GM21360 (cell line): ENCODE measurements at regions not wholly inside any gene's neighbourhood (a gene's known extent, or its start where the extent isn't known, plus 50 kb on each side); places are given as distances from the start of the nearest gene placed in this dataset.
"Not testable (repeated sequence)": the region's sequence is repeated elsewhere in the genome, so short reads cannot be mapped to it uniquely, and the experiment has no call there.

ENCODE experiments used
- ATAC-seq: cut with Tn5 transposase; IDR thresholded peaks from one replicate; pipeline ENCODE4 v1.9.1; 2021; ENCODE audit warnings: mild to moderate bottlenecking, moderate library complexity; ENCODE audit not compliant: unreplicated experiment

GRCh38 chr5:27463446-27464149 is 425.2 kb upstream of the CDH9 start:
- no peak for ATAC-seq

DNA sequence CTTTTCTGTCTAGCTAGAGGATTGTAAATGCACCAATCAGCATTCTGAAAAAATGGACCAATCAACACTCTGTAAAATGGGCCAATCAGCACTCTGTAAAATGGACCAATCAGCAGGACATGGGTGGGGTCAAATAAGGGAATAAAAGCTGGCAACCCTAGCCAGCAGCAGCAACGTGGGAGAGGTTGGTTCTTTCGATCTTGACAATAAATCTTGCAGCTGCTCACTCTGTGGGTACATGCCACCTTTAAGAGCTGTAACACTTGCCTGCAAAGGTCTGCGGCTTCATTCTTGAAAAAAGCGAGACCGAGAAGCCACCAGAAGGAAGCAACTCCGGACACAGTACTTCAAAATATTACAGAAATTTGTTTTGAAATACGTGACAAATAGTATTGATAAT is 424.6 kb upstream of the CDH9 start:
- ATAC-seq, result no peak

GRCh38 chr5:27458287-27458686 is 419.9 kb upstream of the CDH9 start:
- no peak for ATAC-seq

- ATAC-seq, result no peak
Measured at GRCh38 chr5:27451377-27451776, 413.0 kb upstream of the CDH9 start.

DNA sequence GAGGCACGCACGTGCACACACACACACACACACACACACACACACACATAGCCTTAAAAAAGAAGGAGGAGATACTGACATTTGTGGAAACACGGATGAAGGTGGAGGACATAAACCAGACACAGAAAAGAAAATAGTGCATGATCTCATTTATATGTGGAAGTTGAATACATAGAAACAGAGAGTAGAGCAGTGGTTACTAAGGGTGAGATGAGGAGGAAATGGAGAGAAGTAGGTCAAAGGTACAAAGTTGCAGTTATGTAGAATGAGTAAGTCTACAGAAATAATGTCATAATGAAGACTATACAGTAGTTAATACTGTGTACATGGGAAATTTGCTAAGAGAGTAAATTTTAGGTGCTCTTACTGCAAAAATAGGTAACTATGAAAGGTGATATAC is 412.2 kb upstream of the CDH9 start:
- ATAC-seq, result no peak

DNA sequence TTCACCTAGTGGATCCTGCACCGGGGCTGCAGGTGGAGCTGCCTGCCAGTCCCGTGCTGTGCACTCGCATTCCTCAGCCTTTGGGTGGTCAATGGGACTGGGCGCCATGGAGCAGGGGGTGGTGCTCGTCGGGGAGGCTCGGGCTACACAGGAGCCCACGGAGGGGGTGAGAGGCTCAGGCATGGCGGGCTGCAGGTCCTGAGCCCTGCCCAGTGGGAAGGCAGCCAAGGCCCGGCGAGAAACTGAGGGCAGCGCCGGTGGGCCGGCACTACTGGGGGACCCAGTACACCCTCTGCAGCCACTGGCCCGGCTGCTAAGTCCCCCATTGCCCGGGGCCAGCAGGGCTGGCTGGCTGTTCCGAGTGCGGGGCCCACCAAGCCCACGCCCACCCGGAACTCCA is 401.0 kb upstream of the CDH9 start:
- not testable (repeated sequence) for ATAC-seq

DNA sequence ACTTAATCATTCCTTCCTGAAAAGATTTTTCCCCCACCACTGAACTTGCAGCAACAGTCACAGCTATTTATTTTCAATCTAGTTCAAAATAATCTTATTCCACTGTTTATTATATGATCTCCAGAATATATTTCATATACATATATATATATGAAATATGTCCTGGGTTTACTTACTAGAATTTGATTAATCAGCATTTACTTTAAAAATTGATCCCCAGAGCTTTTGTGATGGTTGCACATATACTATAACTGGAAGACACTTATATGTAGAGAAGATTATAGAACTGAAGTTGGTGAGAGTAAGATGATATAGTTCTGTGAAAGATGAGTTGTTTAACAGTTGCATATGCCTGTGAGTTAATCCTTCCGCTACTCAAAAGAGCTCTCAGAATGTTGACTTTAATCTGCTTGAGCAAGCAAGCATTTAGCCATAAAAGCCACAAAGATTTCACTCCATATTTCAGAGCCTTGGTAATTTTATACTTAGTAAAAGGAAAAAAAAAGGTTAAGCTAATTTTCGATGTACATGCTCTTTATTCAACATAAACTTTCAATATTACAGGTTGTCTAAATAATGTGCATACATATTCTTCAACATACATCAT is 399.3 kb upstream of the CDH9 start:
- no peak for ATAC-seq

DNA sequence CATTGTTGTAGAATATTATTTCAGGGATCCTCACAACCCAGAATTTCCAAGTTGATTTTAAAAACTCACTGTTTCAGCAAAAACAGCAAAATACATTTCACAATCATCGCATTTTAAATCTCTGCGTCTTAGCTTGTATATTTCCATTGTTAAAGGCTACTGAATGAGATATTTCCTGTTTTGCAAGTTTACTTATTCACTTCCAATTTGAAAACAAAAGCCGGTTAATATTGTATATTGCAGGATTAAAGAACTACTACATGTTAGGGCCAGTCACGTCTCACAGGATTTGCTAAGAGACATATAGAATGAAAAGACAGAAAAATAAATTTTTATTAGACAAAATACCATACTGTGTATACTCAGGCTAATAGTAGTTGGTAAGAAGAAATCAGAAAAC is 395.9 kb upstream of the CDH9 start:
- ATAC-seq, result no peak

DNA sequence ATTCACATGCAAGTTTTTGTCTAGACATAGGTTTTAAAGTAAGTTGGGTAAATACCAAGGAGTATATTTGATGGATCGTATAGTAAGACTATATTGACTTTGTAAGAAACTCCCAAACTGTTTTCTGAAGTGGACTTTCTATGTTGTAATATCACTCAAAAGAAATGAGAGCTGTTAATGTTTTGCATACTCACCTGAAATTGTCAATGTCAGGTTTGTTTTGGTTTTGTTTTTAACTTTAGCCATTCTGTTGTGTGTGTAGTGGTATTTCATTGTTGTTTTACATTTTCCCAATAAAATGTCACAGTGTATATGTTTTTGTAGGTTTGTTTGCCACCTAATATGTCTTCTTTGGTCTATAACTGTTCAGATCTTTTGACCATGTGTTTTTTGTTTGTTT is 375.7 kb upstream of the CDH9 start:
- ATAC-seq, result no peak

GRCh38 chr5:27412384-27412783 is 374.0 kb upstream of the CDH9 start:
- ATAC-seq, result no peak

DNA sequence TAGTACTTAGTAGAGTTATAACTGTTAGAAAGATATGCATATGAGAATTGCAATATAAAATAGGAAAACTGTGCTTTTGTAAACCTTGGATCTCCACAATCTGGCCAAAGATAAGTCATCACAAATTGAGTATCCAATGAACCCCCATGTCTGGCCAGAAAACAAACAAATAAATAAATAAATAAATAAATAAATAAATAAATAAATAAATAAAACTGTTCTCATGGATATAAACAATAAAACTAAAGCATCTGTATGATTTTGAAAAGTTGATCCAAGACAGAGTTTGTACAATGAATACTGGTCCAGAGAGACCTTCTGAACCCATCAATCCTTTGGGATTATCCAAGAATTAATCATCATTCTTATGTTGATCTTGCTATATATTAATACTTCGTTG is 367.6 kb upstream of the CDH9 start:
- ATAC-seq, result no peak

GRCh38 chr5:27403243-27403882 is 365.0 kb upstream of the CDH9 start:
- no peak for ATAC-seq

GRCh38 chr5:27402828-27403227 is 364.4 kb upstream of the CDH9 start:
- ATAC-seq, result no peak

- ATAC-seq, result no peak
Measured at GRCh38 chr5:27396998-27397397, 358.6 kb upstream of the CDH9 start.

DNA sequence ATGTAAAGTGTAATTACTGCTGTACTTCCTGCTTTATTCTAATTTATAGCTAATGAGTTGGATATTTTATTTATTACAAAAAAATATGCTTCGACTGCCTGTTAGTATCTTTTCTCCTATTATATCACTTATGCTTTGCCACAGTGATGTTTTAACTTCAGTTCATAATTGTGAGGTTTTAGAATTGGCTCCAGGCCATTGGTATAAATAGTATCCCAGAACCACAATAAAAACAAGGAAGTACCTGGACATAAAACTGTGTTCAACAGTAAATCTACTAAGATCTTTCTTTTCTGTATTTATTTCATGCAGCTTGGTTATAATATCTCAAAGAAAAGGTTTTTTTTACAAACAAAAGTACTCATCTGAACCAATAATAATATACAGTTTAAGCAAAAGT is 354.3 kb upstream of the CDH9 start:
- ATAC-seq, result no peak

DNA sequence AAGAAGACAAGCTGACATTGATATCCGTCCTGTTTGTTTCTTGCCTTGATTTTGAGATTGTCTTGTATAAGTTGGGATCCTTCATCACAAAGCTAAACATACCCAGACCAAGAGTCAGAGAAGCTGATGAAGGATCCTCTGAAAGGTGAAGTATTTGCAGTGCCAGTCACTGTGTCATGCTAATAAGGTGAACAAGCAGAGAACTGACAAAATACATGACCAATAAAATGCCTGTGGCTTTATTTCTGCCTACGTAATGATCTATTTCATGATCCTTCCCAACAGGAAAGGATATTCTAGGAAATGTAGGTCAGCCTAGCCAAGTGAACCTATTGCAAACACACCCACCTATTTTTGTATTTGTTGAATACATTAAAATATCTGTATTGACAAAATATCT is 351.3 kb upstream of the CDH9 start:
- no peak for ATAC-seq

DNA sequence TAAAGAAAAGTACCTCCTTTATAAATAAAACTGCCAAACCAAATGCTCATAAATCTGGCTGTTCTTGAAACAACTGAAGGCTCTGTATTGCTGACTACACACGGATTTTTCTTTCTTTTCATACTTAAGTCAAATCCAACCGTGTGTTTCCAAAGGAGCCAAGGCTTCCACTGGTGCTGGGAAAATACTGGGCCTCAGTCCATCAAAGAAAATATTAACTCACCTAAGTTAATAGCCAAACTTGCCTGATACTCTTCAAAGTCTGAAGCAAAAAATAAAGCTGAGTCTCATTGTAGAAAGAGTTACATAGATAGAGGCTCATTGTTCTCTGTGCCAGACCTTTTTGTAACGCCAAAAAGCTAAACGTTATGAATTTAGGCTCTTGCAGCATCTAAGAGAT is 350.4 kb upstream of the CDH9 start:
- no peak for ATAC-seq

GRCh38 chr5:27387535-27388073 is 349.2 kb upstream of the CDH9 start:
- no peak for ATAC-seq

GRCh38 chr5:27381686-27382085 is 343.3 kb upstream of the CDH9 start:
- no peak for ATAC-seq

DNA sequence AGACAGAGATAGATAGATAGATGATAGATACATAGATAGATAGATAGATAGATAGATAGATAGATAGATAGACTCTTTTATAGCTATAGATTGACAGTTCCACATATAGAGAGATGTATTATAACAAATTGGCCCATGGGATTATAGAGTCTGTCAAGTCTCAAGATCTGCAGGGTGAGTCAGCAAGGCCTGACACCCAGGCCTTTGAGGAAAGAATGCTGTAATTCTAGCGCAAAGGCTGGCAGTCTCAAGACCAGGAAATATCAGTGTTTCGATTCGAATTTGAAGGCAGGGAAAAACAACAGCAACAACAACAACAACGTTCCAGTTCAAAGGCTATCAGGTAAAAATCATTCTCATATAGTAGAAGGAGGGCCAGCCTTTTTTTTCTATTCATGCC is 339.2 kb upstream of the CDH9 start:
- no peak for ATAC-seq

DNA sequence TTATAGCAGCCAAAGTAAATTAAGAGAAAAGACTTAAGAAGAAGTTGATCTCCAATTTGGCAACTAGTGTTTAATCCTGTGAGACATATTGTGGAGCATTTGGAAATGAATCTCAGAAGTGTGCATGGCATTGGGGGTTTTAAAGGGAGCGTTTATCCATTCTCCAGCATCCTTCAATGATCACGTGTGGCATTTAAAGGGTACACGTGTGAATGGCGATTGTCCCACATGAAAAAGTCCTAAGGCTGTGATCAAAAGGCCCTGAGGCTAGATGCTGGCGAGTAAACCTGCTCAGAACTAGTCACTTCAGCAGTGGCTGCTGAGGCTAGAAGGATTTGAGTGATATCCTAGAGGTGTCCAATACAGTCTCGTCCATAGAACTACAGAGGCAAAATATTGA is 315.6 kb upstream of the CDH9 start:
- ATAC-seq, result no peak

- ATAC-seq, result no peak
Measured at GRCh38 chr5:27353540-27353939, 315.2 kb upstream of the CDH9 start.
